GM20000 (cell line): ENCODE measurements at regions not wholly inside any gene's neighbourhood (a gene's known extent, or its start where the extent isn't known, plus 50 kb on each side); places are given as distances from the start of the nearest gene placed in this dataset.

Experiments
- DNase-seq: peaks from one replicate; pipeline ENCODE4 v3.0.0; 2012; ENCODE audit warnings: low spot score
- CTCF ChIP-seq: IDR thresholded peaks from 2 replicates; pipeline ENCODE4 v1.5.1; 2012; ENCODE audit warnings: mild to moderate bottlenecking, control low read depth; ENCODE audit errors: extremely low read depth, missing control alignments

- DNase-seq, result no peak
These were observed 191.6 kb upstream of the CNTN5 start for GRCh38 chr11:98828986-98829708.

DNA sequence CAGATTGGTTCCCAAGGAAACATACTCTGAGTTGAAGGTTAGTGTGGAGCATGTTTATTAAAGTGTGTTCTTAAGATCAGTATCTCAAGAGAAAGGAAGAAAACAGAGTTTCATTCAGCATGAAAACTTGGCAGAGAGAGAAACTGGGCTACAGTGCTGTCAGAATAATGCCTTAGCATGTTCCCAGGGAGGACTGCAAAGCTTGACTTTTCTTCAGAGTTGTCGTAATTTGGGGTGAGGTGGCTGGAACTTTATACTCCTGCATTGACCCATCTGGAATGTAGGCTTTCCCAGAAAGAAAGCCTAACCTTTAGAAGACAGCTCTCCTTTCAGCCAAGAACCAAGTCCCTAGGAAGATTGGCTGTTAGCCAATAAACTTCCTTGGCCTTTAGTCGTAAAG is 190.8 kb upstream of the CNTN5 start:
- no peak for TF ChIP-seq CTCF
- DNase-seq, result no peak

More at GRCh38 chr11:98828986-98829708, 191.6 kb upstream of the CNTN5 start:
- TF ChIP-seq CTCF, result no peak

DNA sequence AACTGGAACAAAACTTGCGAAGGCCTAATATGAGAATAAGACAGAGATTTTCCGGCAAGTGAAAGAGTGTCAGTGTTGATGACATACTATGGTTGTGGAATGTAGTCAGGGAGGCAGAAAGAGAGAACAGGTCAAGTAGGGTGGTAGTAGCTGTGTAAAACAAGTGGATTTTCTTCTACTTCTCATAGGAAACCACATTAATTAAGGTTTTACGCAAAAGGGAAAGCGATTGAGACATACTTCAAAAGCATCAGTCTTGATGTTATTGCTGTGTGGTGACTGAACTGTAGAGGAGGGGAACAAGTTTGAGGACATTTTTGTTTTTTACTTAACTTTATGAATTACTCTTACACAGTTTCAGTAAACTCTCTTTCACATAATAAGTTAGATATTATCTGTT is 186.0 kb upstream of the CNTN5 start:
- no peak for DNase-seq
- TF ChIP-seq CTCF, result no peak

GRCh38 chr11:98835335-98835734 is 185.4 kb upstream of the CNTN5 start:
- no peak for TF ChIP-seq CTCF
- DNase-seq, result no peak

- no peak for DNase-seq
- TF ChIP-seq CTCF, result no peak
These were observed 184.6 kb upstream of the CNTN5 start for GRCh38 chr11:98836156-98836555.

- TF ChIP-seq CTCF, result no peak
- DNase-seq, result no peak
These were observed 178.6 kb upstream of the CNTN5 start for GRCh38 chr11:98842187-98842586.

- no peak for DNase-seq
- no peak for TF ChIP-seq CTCF
These were observed 158.6 kb upstream of the CNTN5 start for GRCh38 chr11:98862169-98862568.
